BLaER1 treated with 17β-estradiol and CSF1 and Interleukin-3, amounts not matched to agents 10 nM and 100 nM (cell line): ENCODE measurements at regions not wholly inside any gene's neighbourhood (a gene's known extent, or its start where the extent isn't known, plus 50 kb on each side); places are given as distances from the start of the nearest gene placed in this dataset.

Experiments used
- H3K27ac ChIP-seq, 11 experiments: shearing (Covaris generic); formaldehyde crosslinking; 2 replicates each; pipeline ENCODE4 v1.8.1; 2022
- H3K27me3 ChIP-seq, 11 experiments: shearing (Covaris generic); formaldehyde crosslinking; 2 replicates each; pipeline ENCODE4 v1.8.1; 2022
- H3K36me3 ChIP-seq, 11 experiments: shearing (Covaris generic); formaldehyde crosslinking; 2 replicates each; pipeline ENCODE4 v1.8.1; 2022
- H3K4me1 ChIP-seq, 10 experiments: shearing (Covaris generic); formaldehyde crosslinking; 2 replicates each; pipeline ENCODE4 v1.8.1; 2022
- H3K4me2 ChIP-seq, 11 experiments: shearing (Covaris generic); formaldehyde crosslinking; 2 replicates each; pipeline ENCODE4 v1.8.1; 2022
- H3K4me3 ChIP-seq, 10 experiments: shearing (Covaris generic); formaldehyde crosslinking; 2 replicates each; pipeline ENCODE4 v1.8.1; 2022
- H3K9ac ChIP-seq, 11 experiments: shearing (Covaris generic); formaldehyde crosslinking; 2 replicates each; pipeline ENCODE4 v1.8.1; 2022
- H3K9me3 ChIP-seq, 11 experiments: shearing (Covaris generic); formaldehyde crosslinking; replicated peaks in 1 of 11; 2 replicates each; pipeline ENCODE4 v1.8.1; 2022
- H4K20me1 ChIP-seq, 11 experiments: shearing (Covaris generic); formaldehyde crosslinking; 2 replicates each; pipeline ENCODE4 v1.8.1; 2022
- Cebpa-rat ChIP-seq, 11 experiments: shearing (Covaris generic); IDR thresholded peaks; 2 replicates each; pipeline ENCODE4 v1.8.1; 2022

DNA sequence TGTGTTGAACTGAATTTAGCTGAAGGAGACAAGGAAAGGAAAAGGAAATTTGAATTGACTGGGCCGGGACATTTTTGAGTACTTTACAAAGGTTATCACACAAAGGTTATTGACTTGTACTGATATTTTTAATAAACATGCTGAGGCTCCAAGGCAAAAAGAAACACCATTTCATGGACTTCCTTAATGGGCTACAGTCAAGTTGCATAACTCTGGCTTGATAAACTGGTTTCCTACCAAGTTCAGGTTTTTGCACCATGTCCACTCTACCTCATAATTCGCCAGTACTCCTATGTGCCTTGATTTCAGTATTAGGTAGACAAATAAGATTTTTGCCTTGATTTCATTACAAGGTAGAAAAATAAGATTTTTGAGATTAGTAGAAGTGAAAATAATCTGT lies 65.8 kb upstream of the FUT9 start:
- 0 out of 22 replicates have a peak, but pooled peaks cover 0 to 3% (median 0%) of the 10 kb centered on the region in 11 experiments for H3K9me3 ChIP-seq
- no peak for TF ChIP-seq Cebpa-rat (IDR thresholded peaks at IDR 0.05)
- no peak overlapping the region for H3K4me3 ChIP-seq
- H4K20me1 ChIP-seq: no peaks in the 10 kb centered on the region
- H3K4me2 ChIP-seq: no peak overlapping the region
- no peak overlapping the region for H3K9ac ChIP-seq
- H3K27ac ChIP-seq: no peak overlapping the region
- H3K36me3 ChIP-seq: no peaks in the 10 kb centered on the region
- no peaks in the 10 kb centered on the region; a peak in 1 of 20 replicates for H3K4me1 ChIP-seq
- H3K27me3 ChIP-seq: no peaks in the 10 kb centered on the region

DNA sequence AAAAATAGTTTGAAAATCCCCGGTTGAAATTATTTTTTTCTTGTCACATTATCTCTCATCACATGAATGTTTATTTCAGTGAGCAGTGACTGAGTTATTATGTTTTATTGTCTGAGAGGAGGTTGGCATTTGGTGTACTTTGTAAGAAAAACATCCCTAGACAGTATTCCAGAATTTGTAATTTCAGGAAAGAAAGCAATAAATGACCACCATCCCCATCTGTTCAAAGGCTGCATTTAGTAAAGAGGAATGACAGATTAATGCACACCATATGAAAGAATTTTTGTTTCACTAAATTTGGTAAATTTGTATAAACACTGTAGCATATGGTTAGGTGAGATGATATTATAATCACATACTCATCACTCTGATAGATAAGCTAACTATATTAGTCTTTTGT lies 57.1 kb upstream of the FUT9 start:
- H3K9me3 ChIP-seq: no peaks in the 10 kb centered on the region
- no peak overlapping the region for H3K27ac ChIP-seq
- no peaks in the 10 kb centered on the region for H3K27me3 ChIP-seq
- H3K4me3 ChIP-seq: no peak overlapping the region
- H3K36me3 ChIP-seq: no peaks in the 10 kb centered on the region
- no peak overlapping the region for H3K4me2 ChIP-seq
- H3K4me1 ChIP-seq: no peaks in the 10 kb centered on the region
- TF ChIP-seq Cebpa-rat (IDR thresholded peaks at IDR 0.05): no peak
- H4K20me1 ChIP-seq: no peaks in the 10 kb centered on the region
- no peak overlapping the region for H3K9ac ChIP-seq

DNA sequence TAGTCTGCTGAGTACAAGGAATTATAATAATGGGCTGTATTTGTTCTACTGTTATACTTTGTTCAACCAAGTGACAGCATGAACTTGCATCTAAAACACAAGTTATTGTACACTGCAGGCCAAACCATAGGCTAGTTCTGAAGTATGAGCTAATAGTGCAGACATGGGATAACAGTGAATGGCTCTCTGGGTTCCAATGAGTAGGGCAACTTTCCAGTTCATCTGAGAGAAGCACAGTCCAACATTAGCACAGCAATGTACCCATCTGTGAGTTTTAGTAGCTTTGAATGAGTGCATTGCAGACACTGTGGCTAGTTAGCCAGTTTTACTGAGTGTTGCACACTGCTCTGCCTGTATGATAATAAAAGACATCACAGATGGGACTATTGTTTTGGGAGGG lies 56.5 kb upstream of the FUT9 start:
- no peak for TF ChIP-seq Cebpa-rat (IDR thresholded peaks at IDR 0.05)
- Histone ChIP-seq H3K27ac (no peak overlapping the region), H3K27me3 (no peaks in the 10 kb centered on the region), H4K20me1 (no peaks in the 10 kb centered on the region), H3K4me1 (no peaks in the 10 kb centered on the region), H3K4me2 (no peak overlapping the region), H3K4me3 (no peak overlapping the region), H3K9me3 (no peaks in the 10 kb centered on the region), H3K36me3 (no peaks in the 10 kb centered on the region), H3K9ac (no peak overlapping the region)
